BE2C (cell line): ENCODE measurements at regions not wholly inside any gene's neighbourhood (a gene's known extent, or its start where the extent isn't known, plus 50 kb on each side); places are given as distances from the start of the nearest gene placed in this dataset.

Source experiments
- DNase-seq: peaks from one replicate; pipeline ENCODE4 v3.0.0-alpha.2; 2020
- H3K27me3 ChIP-seq: fragments of 250-450 bp; sonication (Bioruptor Pico); 2 replicates; pipeline ENCODE4 v1.5.1; 2020; ENCODE audit warnings: mild to moderate bottlenecking
- H3K36me3 ChIP-seq: fragments of 250-450 bp; sonication (Bioruptor Pico); 2 replicates; pipeline ENCODE4 v1.5.1; 2020; ENCODE audit warnings: mild to moderate bottlenecking
- H3K4me1 ChIP-seq: fragments of 250-450 bp; sonication (Bioruptor Pico); 2 replicates; pipeline ENCODE4 v1.5.1; 2020
- H3K4me3 ChIP-seq: 2 replicates; pipeline ENCODE4 v1.5.1; 2011; ENCODE audit warnings: low read depth, low read length
- H3K9me3 ChIP-seq: fragments of 250-450 bp; sonication (Bioruptor Pico); 2 replicates; pipeline ENCODE4 v1.5.1; 2020
- CTCF ChIP-seq: IDR thresholded peaks from 2 replicates; pipeline ENCODE4 v1.5.1; 2012; ENCODE audit warnings: mild to moderate bottlenecking, low read depth, low read length

- H3K4me3 ChIP-seq = no peak overlapping the region
- H3K9me3 ChIP-seq = no peaks in the 10 kb centered on the region
- TF ChIP-seq CTCF = no peak
- DNase-seq = no peak
- no peaks in the 10 kb centered on the region for H3K27me3 ChIP-seq
- no peaks in the 10 kb centered on the region for H3K4me1 ChIP-seq
- H3K36me3 ChIP-seq = no peaks in the 10 kb centered on the region
These were observed 133.8 kb downstream of the ANKRD60 start for GRCh38 chr20:58094698-58095097.

GRCh38 chr20:58094160-58094559 lies 134.3 kb downstream of the ANKRD60 start:
- Histone ChIP-seq H3K36me3 (no peaks in the 10 kb centered on the region), H3K9me3 (no peaks in the 10 kb centered on the region), H3K4me1 (no peaks in the 10 kb centered on the region), H3K4me3 (no peak overlapping the region), H3K27me3 (no peaks in the 10 kb centered on the region)
- DNase-seq = no peak
- no peak for TF ChIP-seq CTCF

GRCh38 chr20:58092871-58093270 lies 135.6 kb downstream of the ANKRD60 start:
- H3K27me3 ChIP-seq = no peaks in the 10 kb centered on the region
- DNase-seq = no peak
- no peaks in the 10 kb centered on the region for H3K36me3 ChIP-seq
- H3K9me3 ChIP-seq = no peaks in the 10 kb centered on the region
- no peaks in the 10 kb centered on the region for H3K4me1 ChIP-seq
- no peak overlapping the region for H3K4me3 ChIP-seq
- no peak for TF ChIP-seq CTCF

- Histone ChIP-seq H3K4me1 (0 out of 2 replicates have a peak, but pooled peaks cover 2% of the 10 kb centered on the region), H3K27me3 (no peaks in the 10 kb centered on the region), H3K4me3 (no peak overlapping the region), H3K9me3 (no peaks in the 10 kb centered on the region), H3K36me3 (no peaks in the 10 kb centered on the region)
- no peak for DNase-seq
- TF ChIP-seq CTCF = no peak
These were observed 136.1 kb downstream of the ANKRD60 start for GRCh38 chr20:58092353-58092752.

- H3K4me1 ChIP-seq = 0 out of 2 replicates have a peak, but pooled peaks cover 2% of the 10 kb centered on the region
- TF ChIP-seq CTCF = no peak
These were observed 136.6 kb downstream of the ANKRD60 start for GRCh38 chr20:58091810-58092209.

GRCh38 chr20:58090161-58090560 lies 138.3 kb downstream of the ANKRD60 start:
- Histone ChIP-seq H3K36me3 (no peaks in the 10 kb centered on the region), H3K4me3 (no peak overlapping the region), H3K4me1 (0 out of 2 replicates have a peak, but pooled peaks cover 2% of the 10 kb centered on the region), H3K9me3 (no peaks in the 10 kb centered on the region), H3K27me3 (no peaks in the 10 kb centered on the region)
- DNase-seq = no peak
- TF ChIP-seq CTCF = no peak

More at GRCh38 chr20:58091810-58092209, 136.6 kb downstream of the ANKRD60 start:
- DNase-seq = no peak
- Histone ChIP-seq H3K4me3 (no peak overlapping the region), H3K36me3 (no peaks in the 10 kb centered on the region), H3K9me3 (no peaks in the 10 kb centered on the region), H3K27me3 (no peaks in the 10 kb centered on the region)
